Transverse colon (tissue), 4 donors: ENCODE measurements at regions not wholly inside any gene's neighbourhood (a gene's known extent, or its start where the extent isn't known, plus 50 kb on each side); places are given as distances from the start of the nearest gene placed in this dataset.

ENCODE experiments used
- CTCF ChIP-seq, 5 experiments: fragments of 200-600 bp in 3 of 5; fragments of 450-650 bp in 2 of 5; sonication (generic) in 3 of 5; IDR thresholded peaks; 1 replicate in 2 of 5; 2 replicates in 3 of 5; pipeline ENCODE4 v1.5.1; 2016 to 2017; ENCODE audit warnings: antibody characterized with exemption in 5 of 5, inconsistent platforms in 3 of 5, mild to moderate bottlenecking in 2 of 5, moderate library complexity in 1 of 5
- EP300 ChIP-seq: sonication (generic); formaldehyde crosslinking; IDR thresholded peaks from one replicate; pipeline ENCODE4 v1.6.1; 2017; ENCODE audit warnings: antibody characterized with exemption, low read depth
- POLR2A ChIP-seq: fragments of 450-650 bp; IDR thresholded peaks from one replicate; pipeline ENCODE4 v1.6.1; 2016; ENCODE audit warnings: antibody characterized with exemption, mild to moderate bottlenecking, moderate library complexity
- POLR2AphosphoS5 ChIP-seq, 3 donors: sonication (generic); formaldehyde crosslinking; IDR thresholded peaks; one replicate each; pipeline ENCODE4 v1.6.1; 2016; ENCODE audit warnings: antibody characterized with exemption in 3 of 3

- TF ChIP-seq CTCF (IDR thresholded peaks at IDR 0.05): no peak
- TF ChIP-seq POLR2A: no peak
- no peak for TF ChIP-seq POLR2AphosphoS5 (IDR thresholded peaks at IDR 0.05)
- TF ChIP-seq EP300: no peak
Observed at GRCh38 chrY:19622392-19622791, 122.1 kb downstream of the KDM5D start.
